Gastroesophageal sphincter (tissue), 4 donors: ENCODE measurements at regions not wholly inside any gene's neighbourhood (a gene's known extent, or its start where the extent isn't known, plus 50 kb on each side); places are given as distances from the start of the nearest gene placed in this dataset.
"Not testable (repeated sequence)": the region's sequence is repeated elsewhere in the genome, so short reads cannot be mapped to it uniquely, and the experiment has no call there.

Experiments used
- ATAC-seq: fragments of 150-250 bp; one replicate; pipeline ENCODE4 v1.9.1; 2016; ENCODE audit warnings: mild to moderate bottlenecking, moderate library complexity
- H3K27ac ChIP-seq, 4 donors: fragments of 200-600 bp; sonication (generic) in 3 of 4; 1 replicate in 3 of 4; 2 replicates in 1 of 4; pipeline ENCODE4 v1.5.1; 2016 to 2019
- H3K27me3 ChIP-seq: fragments of 200-600 bp; sonication (generic); one replicate; pipeline ENCODE4 v1.5.1; 2019
- H3K36me3 ChIP-seq, 2 donors: fragments of 200-600 bp; sonication (generic); one replicate each; pipeline ENCODE4 v1.5.1; 2019; ENCODE audit warnings: control low read depth in 1 of 2
- H3K4me1 ChIP-seq, 3 donors: fragments of 200-600 bp; sonication (generic); 1 replicate in 2 of 3; 2 replicates in 1 of 3; pipeline ENCODE4 v1.5.1; 2016 to 2019; ENCODE audit warnings: control low read depth in 2 of 3
- H3K4me3 ChIP-seq, 2 donors: fragments of 200-600 bp; sonication (generic); one replicate each; pipeline ENCODE4 v1.5.1; 2019; ENCODE audit warnings: mild to moderate bottlenecking in 1 of 2, moderate library complexity in 1 of 2
- H3K9me3 ChIP-seq, 3 donors: fragments of 200-600 bp; sonication (generic); one replicate each; pipeline ENCODE4 v1.5.1; 2017 to 2019; ENCODE audit warnings: control low read depth in 2 of 3
- CTCF ChIP-seq, 4 experiments: fragments of 200-600 bp in 2 of 4; fragments of 450-650 bp in 2 of 4; sonication (generic) in 1 of 4; IDR thresholded peaks; one replicate each; pipeline ENCODE4 v1.5.1; 2017 to 2019; ENCODE audit warnings: antibody characterized with exemption in 4 of 4, mild to moderate bottlenecking in 2 of 4, moderate library complexity in 2 of 4
- EP300 ChIP-seq: sonication (generic); formaldehyde crosslinking; IDR thresholded peaks from one replicate; pipeline ENCODE4 v1.6.1; 2017; ENCODE audit warnings: antibody characterized with exemption, mild to moderate bottlenecking
- POLR2A ChIP-seq, 2 donors: fragments of 450-650 bp; IDR thresholded peaks; one replicate each; pipeline ENCODE4 v1.6.1; 2017; ENCODE audit warnings: antibody characterized with exemption in 2 of 2, mild to moderate bottlenecking in 2 of 2, moderate library complexity in 1 of 2
- POLR2AphosphoS5 ChIP-seq: sonication (generic); formaldehyde crosslinking; IDR thresholded peaks from one replicate; pipeline ENCODE4 v1.6.1; 2017; ENCODE audit warnings: antibody characterized with exemption
- WGBS, 2 donors: methylation state at CpG; one replicate each; pipeline ENCODE4 v1.1.5; 2018; ENCODE audit warnings: low coverage in 1 of 2; 5-methylcytosine and 5-hydroxymethylcytosine counted together

GRCh38 chr10:17527514-17528146, 73.2 kb upstream of the ST8SIA6 start:
- ATAC-seq = no peak
- 79 to 84% methylated on average over 5 to 6 of the region's 6 CpGs for WGBS, 2 donors
- TF ChIP-seq CTCF (IDR thresholded peaks at IDR 0.05) = no peak
- TF ChIP-seq POLR2AphosphoS5 = no peak
- no peak for TF ChIP-seq EP300
- no peak for TF ChIP-seq POLR2A (IDR thresholded peaks at IDR 0.05)

GRCh38 chr10:17526571-17526970, 72.2 kb upstream of the ST8SIA6 start:
- not testable (repeated sequence) for H3K27ac ChIP-seq, H3K27me3 ChIP-seq, H3K4me3 ChIP-seq, H3K4me1 ChIP-seq, H3K9me3 ChIP-seq, H3K36me3 ChIP-seq, ATAC-seq
- WGBS, 2 donors = 75% methylated on average over 1 of the region's 1 CpG

More at GRCh38 chr10:17527514-17528146, 73.2 kb upstream of the ST8SIA6 start:
- Histone ChIP-seq H3K36me3 (no peaks in the 10 kb centered on the region), H3K27ac (no peak overlapping the region), H3K27me3 (no peaks in the 10 kb centered on the region), H3K4me3 (no peak overlapping the region), H3K9me3 (no peaks in the 10 kb centered on the region), H3K4me1 (no peaks in the 10 kb centered on the region)

- no peak for TF ChIP-seq POLR2AphosphoS5
- no peak for TF ChIP-seq EP300
- no peak for TF ChIP-seq POLR2A (IDR thresholded peaks at IDR 0.05)
- TF ChIP-seq CTCF (IDR thresholded peaks at IDR 0.05) = no peak
- Histone ChIP-seq H3K27ac (no peak overlapping the region), H3K4me1 (no peaks in the 10 kb centered on the region), H3K9me3 (no peaks in the 10 kb centered on the region), H3K36me3 (no peaks in the 10 kb centered on the region), H3K27me3 (no peaks in the 10 kb centered on the region), H3K4me3 (no peak overlapping the region)
- 73 to 82% methylated on average over 6 of the region's 6 CpGs for WGBS, 2 donors
- no peak for ATAC-seq
These were observed 69.5 kb upstream of the ST8SIA6 start for GRCh38 chr10:17523917-17524316.

- 83 to 85% methylated on average over 1 to 3 of the region's 4 CpGs for WGBS, 2 donors
- Histone ChIP-seq H3K36me3 (no peaks in the 10 kb centered on the region), H3K9me3 (no peaks in the 10 kb centered on the region), H3K4me3 (no peak overlapping the region), H3K27me3 (no peaks in the 10 kb centered on the region), H3K27ac (no peak overlapping the region), H3K4me1 (no peaks in the 10 kb centered on the region)
- no peak for ATAC-seq
- TF ChIP-seq POLR2AphosphoS5 = no peak
- TF ChIP-seq CTCF (IDR thresholded peaks at IDR 0.05) = no peak
- no peak for TF ChIP-seq POLR2A (IDR thresholded peaks at IDR 0.05)
- no peak for TF ChIP-seq EP300
These were observed 68.9 kb upstream of the ST8SIA6 start for GRCh38 chr10:17523246-17523753.

- not testable (repeated sequence) for H3K4me3 ChIP-seq, H3K27ac ChIP-seq, H3K27me3 ChIP-seq, H3K9me3 ChIP-seq, H3K4me1 ChIP-seq, ATAC-seq, H3K36me3 ChIP-seq
- WGBS, 2 donors = 75 to 79% methylated on average over 2 of the region's 2 CpGs
These were observed 67.9 kb upstream of the ST8SIA6 start for GRCh38 chr10:17522269-17522668.

GRCh38 chr10:17519457-17519856, 65.1 kb upstream of the ST8SIA6 start:
- Histone ChIP-seq H3K4me1 (no peaks in the 10 kb centered on the region), H3K27me3 (no peaks in the 10 kb centered on the region), H3K27ac (no peak overlapping the region), H3K4me3 (no peak overlapping the region), H3K9me3 (no peaks in the 10 kb centered on the region), H3K36me3 (no peaks in the 10 kb centered on the region)
- ATAC-seq = no peak
- no peak for TF ChIP-seq EP300
- TF ChIP-seq CTCF (IDR thresholded peaks at IDR 0.05) = no peak
- no peak for TF ChIP-seq POLR2A (IDR thresholded peaks at IDR 0.05)
- no peak for TF ChIP-seq POLR2AphosphoS5
